AG04449 (cell line): ENCODE measurements at regions not wholly inside any gene's neighbourhood (a gene's known extent, or its start where the extent isn't known, plus 50 kb on each side); places are given as distances from the start of the nearest gene placed in this dataset.

Source experiments
- CTCF ChIA-PET: fragments of 350-600 bp; formaldehyde crosslinking; extraction: SDS; loops from one replicate; lab custom pipeline; 2021; ENCODE audit warnings: antibody characterized with exemption; lab: Yijun Ruan, JAX
- POLR2A ChIA-PET: fragments of 400-600, 350-600 bp; formaldehyde crosslinking; extraction: SDS; loops from one replicate; lab custom pipeline; 2020; ENCODE audit warnings: antibody characterized with exemption, inconsistent platforms; lab: Yijun Ruan, JAX
- DNase-seq: peaks from one replicate; pipeline ENCODE4 v3.0.0-alpha.2; 2010; ENCODE audit warnings: low read depth, low spot score
- H3K4me3 ChIP-seq: 2 replicates; pipeline ENCODE4 v1.5.1; 2011; ENCODE audit warnings: low read depth, mild to moderate bottlenecking, control low read depth, low read length
- CTCF ChIP-seq: IDR thresholded peaks from one replicate; pipeline ENCODE4 v1.5.1; 2011; ENCODE audit warnings: mild to moderate bottlenecking, moderate library complexity, low read length, control low read depth, inconsistent platforms; ENCODE audit not compliant: insufficient read depth; ENCODE audit errors: missing control alignments

- no peak overlapping the region for H3K4me3 ChIP-seq
- TF ChIP-seq CTCF = no peak
- no peak for DNase-seq
- ChIA-PET POLR2A (interaction anchor here (0.6 kb wide), 1 partner anchor 126 kb away, joined by 3 read pairs; no protein-coding TSS in a partner anchor), CTCF (no interaction called here)
Observed at GRCh38 chr1:110760321-110760720, 85.6 kb upstream of the KCNA3 start.

- no peak for TF ChIP-seq CTCF
- ChIA-PET CTCF (interaction anchor here (1.2 kb wide), 1 partner anchor 94 kb away, joined by 3 read pairs; no protein-coding TSS in a partner anchor), POLR2A (no interaction called here)
- no peak for DNase-seq
- no peak overlapping the region for H3K4me3 ChIP-seq
Observed at GRCh38 chr1:110756506-110756905, 81.8 kb upstream of the KCNA3 start.

- POLR2A ChIA-PET = no interaction called here
- TF ChIP-seq CTCF = no peak
- no peak for DNase-seq
- no peak overlapping the region for H3K4me3 ChIP-seq
- CTCF ChIA-PET = interaction anchor here (0.5 to 1.0 kb wide), 2 partner anchors 13 to 417 kb away, joined by 3 to 4 read pairs; no protein-coding TSS in a partner anchor
Observed at GRCh38 chr1:110752941-110753725, 78.4 kb upstream of the KCNA3 start.

- CTCF ChIA-PET = interaction anchor here (2.5 kb wide), 1 partner anchor 15 kb away, joined by 12 read pairs; no protein-coding TSS in a partner anchor
- TF ChIP-seq CTCF = no peak
- no peak overlapping the region for H3K4me3 ChIP-seq
- POLR2A ChIA-PET = no interaction called here
- no peak for DNase-seq
Observed at GRCh38 chr1:110750562-110750961, 75.8 kb upstream of the KCNA3 start.

- no peak overlapping the region for H3K4me3 ChIP-seq
- no peak for TF ChIP-seq CTCF
- ChIA-PET CTCF (interaction anchor here (2.5 kb wide), 1 partner anchor 15 kb away, joined by 12 read pairs; no protein-coding TSS in a partner anchor), POLR2A (no interaction called here)
- DNase-seq = no peak
Observed at GRCh38 chr1:110749960-110750359, 75.2 kb upstream of the KCNA3 start.

GRCh38 chr1:110746644-110747259 lies 72.0 kb upstream of the KCNA3 start:
- DNase-seq = no peak
- H3K4me3 ChIP-seq = no peak overlapping the region
- TF ChIP-seq CTCF = no peak
- ChIA-PET POLR2A (no interaction called here), CTCF (no interaction called here)
